HepG2 (cell line): ENCODE measurements at regions not wholly inside any gene's neighbourhood (a gene's known extent, or its start where the extent isn't known, plus 50 kb on each side); places are given as distances from the start of the nearest gene placed in this dataset.

Experiments used
- ATAC-seq: fragments of 200-7000 bp; cut with Tn5 transposase; 3 replicates; pipeline ENCODE4 v1.9.1; 2020; ENCODE audit warnings: mild to moderate bottlenecking, moderate library complexity
- BruUV-seq: library from RNA; stranded (reverse); fragments of 400-500 nt; replicated peaks from 2 replicates; lab custom pipeline; 2021; lab: Mats Ljungman, UMichigan
- CTCF ChIA-PET: fragments of 300-600 bp; formaldehyde crosslinking; extraction: SDS; loops from one replicate; lab custom pipeline; 2021; ENCODE audit warnings: low total read pairs, inconsistent platforms, low intra/inter-chr PET ratio; lab: Yijun Ruan, JAX
- POLR2A ChIA-PET: fragments of 350-600 bp; sonication (Branson Sonifier 250); formaldehyde crosslinking; loops from one replicate; lab custom pipeline; 2020; ENCODE audit warnings: antibody characterized with exemption, inconsistent platforms; lab: Yijun Ruan, JAX
- DNase-seq: peaks from one replicate; pipeline ENCODE4 v3.0.0-alpha.2; 2015; ENCODE audit warnings: low spot score
- FAIRE-seq: peaks from 3 replicates; lab custom pipeline; 2011; peaks lifted over from hg19 to GRCh38; lab: Jason Lieb, UNC
- H2AFZ ChIP-seq: one replicate; pipeline ENCODE4 v1.6.1; 2011; ENCODE audit warnings: low read length, inconsistent platforms
- H3K27ac ChIP-seq: fragments of 300-600 bp; 3 replicates; pipeline ENCODE4 v1.8.0; 2011; ENCODE audit warnings: mixed run types, mild to moderate bottlenecking, mixed read lengths, low read length, inconsistent platforms; ENCODE audit not compliant: insufficient read depth; ENCODE audit errors: extremely low read length
- H3K27me3 ChIP-seq, 2 experiments: fragments of 200-600 bp in 1 of 2; 2 replicates in 1 of 2; 3 replicates in 1 of 2; pipeline versions ENCODE4 v1.6.0 to v1.8.0; 2011; ENCODE audit warnings: low read length in 2 of 2, mild to moderate bottlenecking in 2 of 2, moderate library complexity in 2 of 2, inconsistent platforms in 1 of 2; ENCODE audit not compliant: insufficient read depth in 2 of 2, control insufficient read depth in 1 of 2
- H3K36me3 ChIP-seq, 2 experiments: fragments of 200-600 bp in 1 of 2; replicated peaks in 1 of 2; 2 replicates in 1 of 2; 3 replicates in 1 of 2; pipeline versions ENCODE4 v1.5.1 to v1.8.0; 2011; ENCODE audit warnings: low read length in 2 of 2, inconsistent platforms in 1 of 2; ENCODE audit not compliant: insufficient read depth in 2 of 2, control insufficient read depth in 1 of 2
- H3K4me1 ChIP-seq: 2 replicates; pipeline ENCODE4 v1.5.1; 2012; ENCODE audit warnings: low read length, inconsistent platforms; ENCODE audit not compliant: insufficient read depth
- H3K4me2 ChIP-seq: 2 replicates; pipeline ENCODE4 v1.6.0; 2011; ENCODE audit warnings: low read depth, low read length, inconsistent platforms
- H3K4me3 ChIP-seq, 3 experiments: fragments of 200-600 bp in 1 of 3; sonication (generic), shearing (Covaris generic) in 1 of 3; replicated peaks in 1 of 3; 2 replicates each; pipeline ENCODE4 v1.5.1; 2011 to 2016; ENCODE audit warnings: low read length in 3 of 3, inconsistent platforms in 2 of 3, low read depth in 2 of 3, mild to moderate bottlenecking in 2 of 3, control low read depth in 1 of 3, mixed read lengths in 1 of 3; ENCODE audit not compliant: insufficient read depth in 1 of 3
- H3K79me2 ChIP-seq: one replicate; pipeline ENCODE4 v1.6.1; 2011; ENCODE audit warnings: low read length, inconsistent platforms; ENCODE audit not compliant: insufficient read depth
- H3K9ac ChIP-seq: 2 replicates; pipeline ENCODE4 v1.6.0; 2011; ENCODE audit warnings: mild to moderate bottlenecking, low read depth, low read length, inconsistent platforms; ENCODE audit not compliant: insufficient read depth
- H3K9me3 ChIP-seq: 2 replicates; pipeline ENCODE4 v1.5.1; 2012; ENCODE audit warnings: mild to moderate bottlenecking, low read length
- H4K20me1 ChIP-seq: 2 replicates; pipeline ENCODE4 v1.6.0; 2011; ENCODE audit warnings: inconsistent platforms, mild to moderate bottlenecking, low read length, moderate library complexity; ENCODE audit not compliant: insufficient read depth
- ETV5 ChIP-seq: IDR thresholded peaks from 2 replicates; pipeline ENCODE4 v1.6.1; 2018; ENCODE audit warnings: missing biosample characterization, missing genetic modification reagents, inconsistent platforms, borderline replicate concordance
- HNF4A ChIP-seq: sonication (generic); formaldehyde crosslinking; IDR thresholded peaks from 2 replicates; pipeline ENCODE4 v1.4.0; 2020; ENCODE audit warnings: missing genetic modification reagents
- HOXD1 ChIP-seq: sonication (generic); formaldehyde crosslinking; IDR thresholded peaks from 2 replicates; pipeline ENCODE4 v1.5.0; 2020; ENCODE audit warnings: missing genetic modification reagents
- MEIS2 ChIP-seq: sonication (generic); formaldehyde crosslinking; IDR thresholded peaks from 2 replicates; pipeline ENCODE4 v1.9.0; 2021; ENCODE audit warnings: mild to moderate bottlenecking, missing genetic modification reagents
- NFAT5 ChIP-seq: sonication (generic); formaldehyde crosslinking; IDR thresholded peaks from 2 replicates; pipeline ENCODE4 v1.4.0; 2020; ENCODE audit warnings: missing genetic modification reagents
- PAWR ChIP-seq: sonication (generic); formaldehyde crosslinking; IDR thresholded peaks from 2 replicates; pipeline ENCODE4 v1.4.0; 2020; ENCODE audit warnings: missing genetic modification reagents, mild to moderate bottlenecking, borderline replicate concordance
- TIGD3 ChIP-seq: sonication (generic); formaldehyde crosslinking; IDR thresholded peaks from 2 replicates; pipeline ENCODE4 v1.5.1; 2020; ENCODE audit warnings: mild to moderate bottlenecking, missing genetic modification reagents, borderline replicate concordance
- TRIM22 ChIP-seq: fragments of 450-650 bp; IDR thresholded peaks from 2 replicates; pipeline ENCODE4 v1.6.1; 2017
- ZC3H4 ChIP-seq: sonication (generic); formaldehyde crosslinking; IDR thresholded peaks from 2 replicates; pipeline ENCODE4 v1.4.0; 2020; ENCODE audit warnings: missing genetic modification reagents, borderline replicate concordance
- ZNF251 ChIP-seq: sonication (generic); formaldehyde crosslinking; IDR thresholded peaks from 2 replicates; pipeline ENCODE4 v1.9.0; 2021; ENCODE audit warnings: mild to moderate bottlenecking, missing genetic modification reagents
- ZNF337 ChIP-seq: sonication (generic); formaldehyde crosslinking; IDR thresholded peaks from 2 replicates; pipeline ENCODE4 v1.5.1; 2020; ENCODE audit warnings: missing genetic modification reagents, low read depth, mild to moderate bottlenecking, borderline replicate concordance
- ZNF468 ChIP-seq: sonication (generic); formaldehyde crosslinking; IDR thresholded peaks from 2 replicates; pipeline ENCODE4 v1.8.0; 2022; ENCODE audit warnings: mild to moderate bottlenecking, moderate library complexity, missing genetic modification reagents
- ZNF549 ChIP-seq: sonication (generic); formaldehyde crosslinking; IDR thresholded peaks from 2 replicates; pipeline ENCODE4 v1.5.0; 2020; ENCODE audit warnings: missing genetic modification reagents
- ZNF749 ChIP-seq: sonication (generic); formaldehyde crosslinking; IDR thresholded peaks from 2 replicates; pipeline ENCODE4 v1.8.0; 2022; ENCODE audit warnings: mild to moderate bottlenecking, missing genetic modification reagents, moderate library complexity, borderline replicate concordance
- ZNF770 ChIP-seq: sonication (generic); formaldehyde crosslinking; IDR thresholded peaks from 2 replicates; pipeline ENCODE4 v1.5.0; 2020; ENCODE audit warnings: mild to moderate bottlenecking, missing genetic modification reagents
- WGBS: methylation state at CpG from one replicate; pipeline ENCODE4 v1.1.6; 2017; ENCODE audit warnings: low lambda C conversion rate; 5-methylcytosine and 5-hydroxymethylcytosine counted together
- in situ Hi-C: cut with HindIII; loops from 2 replicates; pipeline ENCODE4 v1.10.0; 2017; ENCODE audit warnings: low pct_unique_long_range_greater_than_20kb; ENCODE audit not compliant: extremely low pct_ligation_motif_present
- intact Hi-C: fragments of 100-400 bp; cut with micrococcal nuclease; formaldehyde crosslinking; loops from one replicate; pipeline ENCODE4 v1.10.0; 2022; ENCODE audit not compliant: unreplicated experiment

GRCh38 chrX:20477836-20478524 lies 211.3 kb upstream of the RPS6KA3 start:
- POLR2A ChIA-PET, result interaction anchor here (0.8 to 4.0 kb wide), 7 partner anchors 14 to 224 kb away, joined by 3 to 27 read pairs (median 3); no protein-coding TSS in a partner anchor
- H3K4me1 ChIP-seq, result peaks cover 98% of the 10 kb centered on the region
- TF ChIP-seq HOXD1 (CRISPR knock-in tag) (no peak), NFAT5 (CRISPR knock-in tag) (no peak), ZNF549 (CRISPR knock-in tag) (no peak), MEIS2 (CRISPR knock-in tag) (no peak), TIGD3 (CRISPR knock-in tag) (no peak), ETV5 (CRISPR knock-in tag) (no peak), TRIM22 (no peak), ZNF251 (CRISPR knock-in tag) (no peak), ZNF337 (CRISPR knock-in tag) (no peak), ZC3H4 (CRISPR knock-in tag) (no peak), HNF4A (CRISPR knock-in tag) (no peak), ZNF468 (CRISPR knock-in tag) (no peak), ZNF749 (CRISPR knock-in tag) (no peak), ZNF770 (CRISPR knock-in tag) (no peak), PAWR (CRISPR knock-in tag) (no peak)

More at GRCh38 chrX:20477836-20478524, 211.3 kb upstream of the RPS6KA3 start:
- no peaks in the 10 kb centered on the region for H3K79me2 ChIP-seq
- WGBS, result 68% methylated on average over 8 of the region's 8 CpGs
- no peaks in the 10 kb centered on the region for H3K36me3 ChIP-seq
- FAIRE-seq, result no peak
- in situ Hi-C loops (no loop called here), intact Hi-C loops (loop anchor here (10.0 kb wide), 1 partner anchor 223 kb away; no protein-coding TSS in a partner anchor)
- H3K27ac ChIP-seq, result peak overlapping the region; percentile 92
- CTCF ChIA-PET, result no interaction called here
- no peaks in the 10 kb centered on the region for H4K20me1 ChIP-seq
- H2AFZ ChIP-seq, result no peak overlapping the region
- DNase-seq, result no peak
- no peak overlapping the region for H3K4me3 ChIP-seq
- no TSS peak for BruUV-seq
- peak; percentile 37 for ATAC-seq
- H3K9me3 ChIP-seq, result no peaks in the 10 kb centered on the region
- H3K9ac ChIP-seq, result peak overlapping the region; percentile 43
- H3K4me2 ChIP-seq, result no peak overlapping the region
- no peaks in the 10 kb centered on the region for H3K27me3 ChIP-seq
